Adrenal gland (tissue), 9 donors: ENCODE measurements at regions not wholly inside any gene's neighbourhood (a gene's known extent, or its start where the extent isn't known, plus 50 kb on each side); places are given as distances from the start of the nearest gene placed in this dataset.

Experiments used
- DNase-seq, 7 donors: peaks; one replicate each; pipeline ENCODE4 v3.0.0-alpha.2; 2019 to 2020
- H3K27ac ChIP-seq, 5 donors: fragments of 200-600 bp; sonication (generic) in 4 of 5; 1 replicate in 3 of 5; 2 replicates in 2 of 5; pipeline versions ENCODE4 v1.5.1 to v1.8.0; 2016 to 2020; ENCODE audit warnings: mild to moderate bottlenecking in 1 of 5
- H3K27me3 ChIP-seq: fragments of 200-600 bp; 2 replicates; pipeline ENCODE4 v1.8.0; 2021
- H3K36me3 ChIP-seq, 2 donors: fragments of 200-600 bp; replicated peaks in 1 of 2; 1 replicate in 1 of 2; 2 replicates in 1 of 2; pipeline versions ENCODE4 v1.5.1 to v1.8.0; 2018 to 2022
- H3K4me1 ChIP-seq, 2 donors: fragments of 200-600 bp; replicated peaks in 1 of 2; 1 replicate in 1 of 2; 2 replicates in 1 of 2; pipeline versions ENCODE4 v1.5.1 to v1.8.0; 2018 to 2021
- H3K4me3 ChIP-seq, 4 donors: fragments of 200-600 bp; sonication (generic) in 3 of 4; one replicate each; pipeline ENCODE4 v1.5.1; 2016 to 2018
- H3K9me3 ChIP-seq, 3 donors: fragments of 200-600 bp; sonication (generic) in 1 of 3; replicated peaks in 1 of 3; 1 replicate in 2 of 3; 2 replicates in 1 of 3; pipeline versions ENCODE4 v1.5.1 to v1.8.0; 2016 to 2021
- POLR2A ChIP-seq, 2 donors: fragments of 450-650 bp; IDR thresholded peaks; one replicate each; pipeline ENCODE4 v1.6.1; 2017; ENCODE audit warnings: antibody characterized with exemption in 2 of 2, mild to moderate bottlenecking in 2 of 2, moderate library complexity in 1 of 2
- WGBS, 4 donors: extraction: QIAGEN DNeasy Blood & Tissue Kit in 2 of 4; methylation state at CpG; one replicate each; pipeline versions ENCODE4 v1.1.5 to v1.1.7; 2013 to 2017; 5-methylcytosine and 5-hydroxymethylcytosine counted together
- intact Hi-C, 2 donors: fragments of 100-400 bp; cut with DNase I; formaldehyde crosslinking; loops; one replicate each; pipeline versions ENCODE4 v1.14.1 to v1.15.0; 2022 to 2023
- TF ChIP-seq, protein P1 (sequence below), 6 experiments: fragments of 450-650 bp in 4 of 6; fragments of 200-600 bp in 2 of 6; sonication (generic) in 1 of 6; IDR thresholded peaks; 1 replicate in 5 of 6; 2 replicates in 1 of 6; pipeline versions ENCODE4 v1.5.1 to v1.8.0; 2016 to 2021; ENCODE audit warnings: antibody characterized with exemption in 6 of 6, mild to moderate bottlenecking in 2 of 6, moderate library complexity in 1 of 6
- donor health status: healthy with polysubstance abuse.
- donor health status: Bipolar disorder and iron deficiency.
- donor health status: DM: yes; HTN: yes; CAD: no.
- donor health status: DM: no; HTN: no; CAD: no.
- donor health status: DM: no; HTN: no; CAD: no.

DNA sequence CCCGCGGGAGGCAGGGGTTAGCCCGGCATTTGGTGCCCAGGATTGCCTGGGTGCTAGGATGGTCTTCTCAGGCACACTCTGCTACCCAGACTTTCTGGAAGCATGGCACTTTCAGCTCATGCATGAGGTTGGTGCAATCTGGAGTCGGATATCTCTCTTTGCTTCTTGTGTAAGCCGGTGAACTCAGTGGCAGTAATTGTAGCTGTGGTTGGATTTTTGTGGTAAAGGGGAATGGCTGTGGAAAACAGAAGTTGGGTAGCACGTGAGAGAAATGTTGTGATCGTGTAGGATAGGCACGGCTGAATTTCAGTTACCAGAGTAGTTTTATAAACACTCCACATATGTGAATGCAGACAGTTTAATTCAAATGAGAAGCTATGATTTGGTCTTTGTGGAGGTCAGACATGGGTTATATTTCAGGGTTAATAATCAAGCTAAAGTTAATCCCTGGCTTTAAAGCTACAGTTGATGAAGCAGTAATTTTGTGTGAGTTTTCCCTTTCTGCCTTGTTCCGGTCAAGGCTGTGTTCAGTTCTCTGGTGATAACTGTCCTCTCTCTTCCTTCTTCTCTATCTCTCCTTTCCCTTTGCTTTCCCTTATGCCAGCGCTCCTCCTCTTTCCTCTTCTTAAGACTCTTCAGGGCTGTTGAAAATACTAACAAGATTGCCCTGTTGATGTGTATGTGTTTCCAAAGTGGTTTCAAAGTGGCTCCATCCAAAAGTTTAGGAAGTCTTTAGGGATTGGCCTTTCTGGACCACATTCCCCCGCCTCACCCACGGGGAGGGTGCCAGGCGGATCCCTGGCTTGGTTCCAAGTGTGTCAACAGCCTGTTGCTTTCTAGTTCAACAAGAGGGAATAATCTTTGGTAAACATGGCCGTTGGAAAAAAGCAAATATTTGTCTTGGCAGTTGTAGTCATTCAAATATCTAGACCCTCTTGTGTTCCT is 404.6 kb upstream of the C2CD4B start:
- Histone ChIP-seq H3K4me3 (no peak overlapping the region), H3K9me3 (no peaks in the 10 kb centered on the region), H3K36me3 (no peaks in the 10 kb centered on the region), H3K4me1 (peaks cover 0 to 3% of the 10 kb centered on the region in 2 donors), H3K27ac (peak overlapping the region in 1 of 5 donors; percentile 40), H3K27me3 (no peaks in the 10 kb centered on the region)
- intact Hi-C loops: no loop called here
- WGBS, 4 donors: 62 to 73% (median 70%) methylated on average over 13 to 14 of the region's 14 CpGs
- TF ChIP-seq, protein P1, sequence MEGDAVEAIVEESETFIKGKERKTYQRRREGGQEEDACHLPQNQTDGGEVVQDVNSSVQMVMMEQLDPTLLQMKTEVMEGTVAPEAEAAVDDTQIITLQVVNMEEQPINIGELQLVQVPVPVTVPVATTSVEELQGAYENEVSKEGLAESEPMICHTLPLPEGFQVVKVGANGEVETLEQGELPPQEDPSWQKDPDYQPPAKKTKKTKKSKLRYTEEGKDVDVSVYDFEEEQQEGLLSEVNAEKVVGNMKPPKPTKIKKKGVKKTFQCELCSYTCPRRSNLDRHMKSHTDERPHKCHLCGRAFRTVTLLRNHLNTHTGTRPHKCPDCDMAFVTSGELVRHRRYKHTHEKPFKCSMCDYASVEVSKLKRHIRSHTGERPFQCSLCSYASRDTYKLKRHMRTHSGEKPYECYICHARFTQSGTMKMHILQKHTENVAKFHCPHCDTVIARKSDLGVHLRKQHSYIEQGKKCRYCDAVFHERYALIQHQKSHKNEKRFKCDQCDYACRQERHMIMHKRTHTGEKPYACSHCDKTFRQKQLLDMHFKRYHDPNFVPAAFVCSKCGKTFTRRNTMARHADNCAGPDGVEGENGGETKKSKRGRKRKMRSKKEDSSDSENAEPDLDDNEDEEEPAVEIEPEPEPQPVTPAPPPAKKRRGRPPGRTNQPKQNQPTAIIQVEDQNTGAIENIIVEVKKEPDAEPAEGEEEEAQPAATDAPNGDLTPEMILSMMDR (IDR thresholded peaks at IDR 0.05): no peak
- TF ChIP-seq POLR2A (IDR thresholded peaks at IDR 0.05): no peak
- DNase-seq: peak in 6 of 7 donors; percentile 44 to 72 (median 54)

- Histone ChIP-seq H3K27me3 (no peaks in the 10 kb centered on the region), H3K27ac (peak overlapping the region in 1 of 5 donors; percentile 22), H3K4me1 (peaks cover 0 to 3% of the 10 kb centered on the region in 2 donors), H3K36me3 (no peaks in the 10 kb centered on the region), H3K9me3 (no peaks in the 10 kb centered on the region), H3K4me3 (no peak overlapping the region)
- intact Hi-C loops: no loop called here
- 73 to 83% (median 74%) methylated on average over 4 of the region's 4 CpGs for WGBS, 4 donors
- no peak for DNase-seq
- TF ChIP-seq, protein P1 (IDR thresholded peaks at IDR 0.05): no peak
- TF ChIP-seq POLR2A (IDR thresholded peaks at IDR 0.05): no peak
Observed at GRCh38 chr15:62570405-62570783, 405.3 kb upstream of the C2CD4B start.

DNA sequence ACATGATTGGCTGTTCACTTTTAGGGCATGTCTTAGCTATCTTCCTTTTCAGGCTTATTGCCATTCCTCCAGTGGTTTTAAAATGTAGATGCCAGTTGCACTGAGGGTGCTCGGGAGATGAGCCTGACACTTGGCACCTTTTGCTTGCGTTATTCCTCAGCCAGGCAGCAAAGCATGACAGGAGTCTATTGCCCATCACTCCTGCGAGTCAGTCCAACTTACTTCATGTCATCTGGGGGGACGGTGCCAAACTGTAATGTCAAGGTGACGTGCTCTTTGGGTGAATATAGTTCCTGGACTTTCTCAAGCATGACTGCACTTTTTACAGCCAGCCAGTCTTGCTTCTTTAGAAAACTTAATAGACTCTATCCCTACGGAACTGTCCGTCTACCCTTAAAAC is 406.0 kb upstream of the C2CD4B start:
- intact Hi-C loops: no loop called here
- Histone ChIP-seq H3K27me3 (no peaks in the 10 kb centered on the region), H3K4me3 (no peak overlapping the region), H3K4me1 (peaks cover 0 to 3% of the 10 kb centered on the region in 2 donors), H3K27ac (peak overlapping the region in 1 of 5 donors; percentile 22), H3K9me3 (no peaks in the 10 kb centered on the region), H3K36me3 (no peaks in the 10 kb centered on the region)
- WGBS, 4 donors: 74 to 83% (median 75%) methylated on average over 7 of the region's 7 CpGs
- no peak for DNase-seq
- no peak for TF ChIP-seq POLR2A (IDR thresholded peaks at IDR 0.05)
- TF ChIP-seq, protein P1 (IDR thresholded peaks at IDR 0.05): no peak

DNA sequence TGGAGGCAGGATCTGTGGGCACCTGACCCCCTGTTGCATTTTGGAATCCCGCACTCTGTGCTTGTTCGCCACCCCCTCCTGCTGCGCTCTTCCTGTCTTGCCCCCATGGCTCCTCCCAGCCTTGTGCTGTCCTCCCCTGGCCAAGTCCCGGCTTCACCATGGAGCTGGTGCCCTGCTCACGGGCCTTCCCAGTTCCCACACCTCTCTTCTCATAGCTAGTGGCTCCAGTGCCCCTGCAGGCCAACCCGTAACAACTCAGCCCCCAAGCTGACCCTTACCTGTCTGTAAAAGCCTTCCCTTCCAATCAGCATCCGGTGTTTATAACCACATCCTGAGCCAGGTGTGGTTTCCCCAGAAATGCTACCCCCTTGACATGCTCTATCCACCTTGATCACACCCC is 407.7 kb upstream of the C2CD4B start:
- no peaks in the 10 kb centered on the region for H3K36me3 ChIP-seq
- no peaks in the 10 kb centered on the region for H3K9me3 ChIP-seq
- intact Hi-C loops: no loop called here
- no peak overlapping the region for H3K4me3 ChIP-seq
- 88 to 93% (median 91%) methylated on average over 7 of the region's 7 CpGs for WGBS, 4 donors
- DNase-seq: no peak
- no peak overlapping the region for H3K27ac ChIP-seq
- H3K27me3 ChIP-seq: no peaks in the 10 kb centered on the region
- H3K4me1 ChIP-seq: peaks cover 0 to 3% of the 10 kb centered on the region in 2 donors
- TF ChIP-seq, protein P1 (IDR thresholded peaks at IDR 0.05): no peak
- TF ChIP-seq POLR2A (IDR thresholded peaks at IDR 0.05): no peak
